Panc1 (cell line): ENCODE measurements at regions not wholly inside any gene's neighbourhood (a gene's known extent, or its start where the extent isn't known, plus 50 kb on each side); places are given as distances from the start of the nearest gene placed in this dataset.

ENCODE experiments used
- POLR2AphosphoS5 ChIP-seq: IDR thresholded peaks from 2 replicates; pipeline ENCODE4 v1.6.1; 2012; ENCODE audit warnings: mild to moderate bottlenecking, low read depth, low read length, moderate library complexity
- TF ChIP-seq, protein P1 (sequence below): fragments of 450-650 bp; IDR thresholded peaks from 2 replicates; pipeline ENCODE4 v1.5.1; 2017; ENCODE audit warnings: mild to moderate bottlenecking

DNA sequence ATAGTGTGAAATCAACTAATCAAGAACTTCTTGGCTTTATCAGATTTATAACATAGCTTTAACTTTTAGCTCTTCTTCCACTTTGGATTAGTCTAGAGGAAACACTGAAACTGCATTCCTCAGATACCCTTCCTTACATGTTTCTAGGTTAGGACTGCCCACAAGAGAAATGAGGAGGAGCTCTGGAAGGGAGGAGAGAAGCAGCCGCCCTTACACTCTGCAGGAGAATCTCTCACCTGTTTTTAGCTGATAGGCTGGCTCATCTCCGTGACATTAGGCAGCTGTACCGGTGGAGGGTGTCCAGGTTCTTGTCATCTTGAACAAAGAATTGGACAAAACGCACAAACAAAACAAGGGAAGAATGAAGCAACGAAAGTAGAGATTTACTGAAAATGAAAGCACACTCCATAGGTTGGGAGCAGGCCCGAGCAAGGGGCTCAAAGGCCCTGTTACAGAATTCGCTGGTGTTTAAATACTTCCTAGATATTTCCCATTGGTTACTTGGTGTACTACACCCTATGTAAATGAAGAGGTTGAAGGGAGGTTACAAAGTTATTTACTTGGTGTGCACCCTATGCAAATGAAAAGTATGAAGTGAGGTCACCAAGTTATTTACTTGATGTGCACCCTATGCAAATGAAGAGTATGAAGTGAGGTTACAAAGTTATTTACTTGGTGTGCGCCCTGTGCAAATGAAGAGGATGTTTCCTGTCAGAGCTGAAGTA is 524.9 kb upstream of the CHRM3 start:
- TF ChIP-seq, protein P1, sequence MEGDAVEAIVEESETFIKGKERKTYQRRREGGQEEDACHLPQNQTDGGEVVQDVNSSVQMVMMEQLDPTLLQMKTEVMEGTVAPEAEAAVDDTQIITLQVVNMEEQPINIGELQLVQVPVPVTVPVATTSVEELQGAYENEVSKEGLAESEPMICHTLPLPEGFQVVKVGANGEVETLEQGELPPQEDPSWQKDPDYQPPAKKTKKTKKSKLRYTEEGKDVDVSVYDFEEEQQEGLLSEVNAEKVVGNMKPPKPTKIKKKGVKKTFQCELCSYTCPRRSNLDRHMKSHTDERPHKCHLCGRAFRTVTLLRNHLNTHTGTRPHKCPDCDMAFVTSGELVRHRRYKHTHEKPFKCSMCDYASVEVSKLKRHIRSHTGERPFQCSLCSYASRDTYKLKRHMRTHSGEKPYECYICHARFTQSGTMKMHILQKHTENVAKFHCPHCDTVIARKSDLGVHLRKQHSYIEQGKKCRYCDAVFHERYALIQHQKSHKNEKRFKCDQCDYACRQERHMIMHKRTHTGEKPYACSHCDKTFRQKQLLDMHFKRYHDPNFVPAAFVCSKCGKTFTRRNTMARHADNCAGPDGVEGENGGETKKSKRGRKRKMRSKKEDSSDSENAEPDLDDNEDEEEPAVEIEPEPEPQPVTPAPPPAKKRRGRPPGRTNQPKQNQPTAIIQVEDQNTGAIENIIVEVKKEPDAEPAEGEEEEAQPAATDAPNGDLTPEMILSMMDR = no peak
- no peak for TF ChIP-seq POLR2AphosphoS5
